K562 (cell line): ENCODE measurements at regions not wholly inside any gene's neighbourhood (a gene's known extent, or its start where the extent isn't known, plus 50 kb on each side); places are given as distances from the start of the nearest gene placed in this dataset.

Experiments
- ATAC-seq: fragments of 200-7000 bp; cut with Tn5 transposase; 3 replicates; pipeline ENCODE4 v1.9.1; 2020; ENCODE audit warnings: moderate library complexity
- BruUV-seq: library from RNA; stranded (reverse); fragments of 400-500 nt; replicated peaks from 2 replicates; lab custom pipeline; 2021; lab: Mats Ljungman, UMichigan
- CTCF ChIA-PET: fragments of 300-600 bp; formaldehyde crosslinking; extraction: SDS; loops from one replicate; lab custom pipeline; 2021; ENCODE audit warnings: low intra/inter-chr PET ratio; lab: Yijun Ruan, JAX
- POLR2A ChIA-PET: fragments of 300-600, 350-650 bp; sonication (Branson Sonifier 250); formaldehyde crosslinking; extraction: SDS; loops from one replicate; lab custom pipeline; 2021; ENCODE audit warnings: antibody characterized with exemption, inconsistent platforms; lab: Yijun Ruan, JAX
- DNase-seq, 4 experiments: peaks; one replicate each; pipeline versions ENCODE4 v3.0.0 to v3.0.0-alpha.2; 2011 to 2018; ENCODE audit warnings: low spot score in 3 of 4, mixed read lengths in 3 of 4; ENCODE audit errors: extremely low read depth in 1 of 4
- FAIRE-seq: peaks from 2 replicates; lab custom pipeline; 2011; peaks lifted over from hg19 to GRCh38; lab: Jason Lieb, UNC
- H2AFZ ChIP-seq: 2 replicates; pipeline ENCODE4 v1.6.0; 2011; ENCODE audit warnings: low read depth, low read length, control low read depth, inconsistent platforms
- H3K27ac ChIP-seq: fragments of 200-600 bp; 3 replicates; pipeline ENCODE4 v1.8.0; 2011; ENCODE audit warnings: low read depth, mild to moderate bottlenecking, control low read depth, inconsistent platforms, low read length, moderate library complexity, mixed read lengths; ENCODE audit errors: extremely low read depth
- H3K27me3 ChIP-seq, 2 experiments: fragments of 300-600 bp in 1 of 2; 2 replicates in 1 of 2; 3 replicates in 1 of 2; pipeline versions ENCODE4 v1.6.0 to v1.8.0; 2011; ENCODE audit warnings: inconsistent platforms in 2 of 2, low read length in 2 of 2, mild to moderate bottlenecking in 1 of 2, mixed read lengths in 1 of 2, moderate library complexity in 1 of 2; ENCODE audit not compliant: control insufficient read depth in 2 of 2, insufficient read depth in 2 of 2
- H3K36me3 ChIP-seq: fragments of 300-600 bp; 3 replicates; pipeline ENCODE4 v1.8.0; 2011; ENCODE audit warnings: mild to moderate bottlenecking, low read length, inconsistent platforms; ENCODE audit not compliant: control insufficient read depth, insufficient read depth
- H3K4me1 ChIP-seq, 2 experiments: fragments of 200-600 bp in 1 of 2; replicated peaks in 1 of 2; 2 replicates in 1 of 2; 3 replicates in 1 of 2; pipeline versions ENCODE4 v1.5.1 to v1.8.0; 2011; ENCODE audit warnings: inconsistent platforms in 2 of 2, low read length in 2 of 2, mild to moderate bottlenecking in 1 of 2, mixed read lengths in 1 of 2, moderate library complexity in 1 of 2; ENCODE audit not compliant: control insufficient read depth in 2 of 2, insufficient read depth in 2 of 2
- H3K4me2 ChIP-seq: 2 replicates; pipeline ENCODE4 v1.6.1; 2011; ENCODE audit warnings: low read length, control low read depth, inconsistent platforms, mixed read lengths; ENCODE audit not compliant: insufficient read depth
- H3K4me3 ChIP-seq: fragments of 200-600 bp; sonication (generic), shearing (Covaris generic); 2 replicates; pipeline ENCODE4 v1.5.1; 2016; ENCODE audit warnings: control low read depth, inconsistent platforms
- H3K79me2 ChIP-seq: fragments of 200-600 bp; 3 replicates; pipeline ENCODE4 v1.8.0; 2011; ENCODE audit warnings: low read length, inconsistent platforms; ENCODE audit not compliant: control insufficient read depth, insufficient read depth
- H3K9ac ChIP-seq, 2 experiments: 2 replicates each; pipeline versions ENCODE4 v1.6.0 to v1.6.1; 2011; ENCODE audit warnings: low read depth in 2 of 2, low read length in 2 of 2, control low read depth in 1 of 2, inconsistent platforms in 1 of 2, mild to moderate bottlenecking in 1 of 2, mixed read lengths in 1 of 2; ENCODE audit not compliant: insufficient read depth in 1 of 2
- H3K9me1 ChIP-seq: one replicate; pipeline ENCODE4 v1.6.0; 2011; ENCODE audit warnings: inconsistent platforms, mild to moderate bottlenecking, low read length, moderate library complexity; ENCODE audit not compliant: control insufficient read depth, insufficient read depth
- H3K9me3 ChIP-seq: replicated peaks from 2 replicates; pipeline ENCODE4 v1.5.1; 2011; ENCODE audit warnings: low read depth, low read length, inconsistent platforms; ENCODE audit not compliant: control insufficient read depth, insufficient read depth
- H4K20me1 ChIP-seq: replicated peaks from 2 replicates; pipeline ENCODE4 v1.6.1; 2011; ENCODE audit warnings: low read length, inconsistent platforms, mixed read lengths; ENCODE audit not compliant: control insufficient read depth, insufficient read depth
- BDP1 ChIP-seq: IDR thresholded peaks from 3 replicates; pipeline ENCODE4 v1.6.1; 2011; ENCODE audit not compliant: insufficient read length, insufficient read depth
- JUND ChIP-seq, 2 experiments: IDR thresholded peaks; 2 replicates in 1 of 2; 3 replicates in 1 of 2; pipeline ENCODE4 v1.6.1; 2011; ENCODE audit warnings: borderline replicate concordance in 2 of 2, low read depth in 2 of 2, low read length in 2 of 2, improper control_type of control experiment in 1 of 2, missing biosample characterization in 1 of 2, missing genetic modification characterization in 1 of 2, missing genetic modification reagents in 1 of 2
- MEF2D ChIP-seq: conservative IDR thresholded peaks from 2 replicates; pipeline ENCODE4 v1.6.1; 2016; ENCODE audit warnings: low read depth, missing genetic modification characterization, missing compliant biosample characterization
- ZFX ChIP-seq: sonication (generic); formaldehyde crosslinking; IDR thresholded peaks from 2 replicates; pipeline ENCODE4 v1.8.0; 2022; ENCODE audit warnings: mild to moderate bottlenecking, missing genetic modification reagents, moderate library complexity
- ZNF217 ChIP-seq: sonication (generic); formaldehyde crosslinking; IDR thresholded peaks from 2 replicates; pipeline ENCODE4 v1.8.0; 2022; ENCODE audit warnings: mild to moderate bottlenecking, missing genetic modification reagents
- ZNF449 ChIP-seq: fragments of 250-450 bp; sonication (Bioruptor Pico); IDR thresholded peaks from 2 replicates; pipeline ENCODE4 v1.8.0; 2022; ENCODE audit warnings: moderate library complexity, mild to moderate bottlenecking, inconsistent platforms
- WGBS: fragments of 100-300 bp; shearing (Covaris generic); methylation state at CpG from one replicate; pipeline ENCODE4 v1.1.6; 2016; ENCODE audit warnings: low coverage, mixed read lengths; ENCODE audit not compliant: insufficient coverage; ENCODE audit errors: missing lambda C conversion rate; 5-methylcytosine and 5-hydroxymethylcytosine counted together
- in situ Hi-C: fragments of 300-500 bp; cut with MboI; formaldehyde crosslinking; loops from 4 replicates; pipeline ENCODE4 v1.15.0; 2018; ENCODE audit warnings: inconsistent platforms, mixed read lengths
- intact Hi-C: fragments of 100-400 bp; cut with micrococcal nuclease; formaldehyde crosslinking; loops from 2 replicates; pipeline ENCODE4 v1.14.2; 2022

DNA sequence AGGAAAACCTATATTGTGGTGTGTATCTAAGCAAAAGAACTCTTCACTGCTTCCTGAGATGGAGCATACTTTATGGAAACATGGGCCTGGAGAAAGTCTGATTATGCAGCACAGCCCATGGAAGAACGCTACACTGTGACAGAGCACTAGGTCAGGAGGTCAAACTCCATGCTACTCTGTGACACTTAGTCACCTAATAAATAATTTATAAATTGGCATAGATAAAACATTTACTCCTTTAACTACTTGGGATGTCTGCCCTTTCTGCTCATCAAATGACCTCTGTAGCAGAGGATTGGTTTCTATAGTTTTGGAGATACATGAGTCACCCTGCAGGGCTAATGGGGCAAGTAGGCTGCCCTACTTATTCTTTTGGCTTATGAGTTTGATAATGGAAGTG, 134.7 kb upstream of the BANK1 start (continued):
- TF ChIP-seq ZNF449 (CRISPR knock-in tag) (no peak), ZFX (CRISPR knock-in tag) (no peak), MEF2D (tag) (no peak)

GRCh38 chr4:101655005-101655404, 135.5 kb upstream of the BANK1 start:
- Histone ChIP-seq H3K4me3 (no peak overlapping the region), H2AFZ (no peak overlapping the region), H3K9me1 (no peaks in the 10 kb centered on the region), H3K4me2 (no peak overlapping the region), H3K27me3 (no peaks in the 10 kb centered on the region), H3K27ac (no peak overlapping the region), H3K9me3 (no peaks in the 10 kb centered on the region), H3K9ac (no peak overlapping the region), H3K4me1 (no peaks in the 10 kb centered on the region), H3K36me3 (no peaks in the 10 kb centered on the region), H4K20me1 (no peaks in the 10 kb centered on the region), H3K79me2 (no peaks in the 10 kb centered on the region)
- ATAC-seq (no peak), FAIRE-seq (no peak), DNase-seq (no peak)
- POLR2A ChIA-PET, result no interaction called here
- TF ChIP-seq ZNF217 (no peak), BDP1 (no peak), JUND (IDR thresholded peaks at IDR 0.05; ENCODE audit: borderline replicate concordance, low read depth, low read length) (no peak), JUND (tag; IDR thresholded peaks at IDR 0.05; ENCODE audit: borderline replicate concordance, low read depth, low read length) (no peak)
- CTCF ChIA-PET, result no interaction called here
- intact Hi-C loops (no loop called here), in situ Hi-C loops (no loop called here)
- 4% methylated on average over 2 of the region's 2 CpGs for WGBS
- BruUV-seq, result no TSS peak
